HepG2 (cell line): ENCODE measurements at regions not wholly inside any gene's neighbourhood (a gene's known extent, or its start where the extent isn't known, plus 50 kb on each side); places are given as distances from the start of the nearest gene placed in this dataset.

Experiments
- ARNT ChIP-seq: fragments of 450-650 bp; IDR thresholded peaks from 2 replicates; pipeline ENCODE4 v1.6.1; 2017
- EED ChIP-seq: sonication (generic); formaldehyde crosslinking; IDR thresholded peaks from 2 replicates; pipeline ENCODE4 v1.5.0; 2020; ENCODE audit warnings: mild to moderate bottlenecking, missing genetic modification reagents
- EHMT2 ChIP-seq: fragments of 200-600 bp; sonication (generic); IDR thresholded peaks from 2 replicates; pipeline ENCODE4 v1.7.0; 2017; ENCODE audit warnings: antibody characterized with exemption, low read depth, low read length, borderline replicate concordance
- HMGA1 ChIP-seq: sonication (generic); formaldehyde crosslinking; conservative IDR thresholded peaks from 2 replicates; pipeline ENCODE4 v1.4.0; 2020; ENCODE audit warnings: missing genetic modification reagents
- POLR2AphosphoS5 ChIP-seq: IDR thresholded peaks from 2 replicates; pipeline ENCODE4 v1.6.1; 2012; ENCODE audit warnings: low read depth, low read length
- RAD21 ChIP-seq: fragments of 450-650 bp; formaldehyde crosslinking; IDR thresholded peaks from 2 replicates; pipeline ENCODE4 v1.5.0; 2020; ENCODE audit warnings: mild to moderate bottlenecking
- RFXANK ChIP-seq: IDR thresholded peaks from 2 replicates; pipeline ENCODE4 v1.6.1; 2016
- SALL2 ChIP-seq: sonication (generic); formaldehyde crosslinking; IDR thresholded peaks from 2 replicates; pipeline ENCODE4 v1.8.1; 2023; ENCODE audit warnings: mild to moderate bottlenecking, missing genetic modification reagents, inconsistent platforms
- TF ChIP-seq, protein P1 (sequence below), 2 experiments: IDR thresholded peaks; 2 replicates each; pipeline ENCODE4 v1.6.1; 2011 to 2012; ENCODE audit warnings: low read length in 2 of 2, borderline replicate concordance in 1 of 2, low read depth in 1 of 2, mild to moderate bottlenecking in 1 of 2, moderate library complexity in 1 of 2

DNA sequence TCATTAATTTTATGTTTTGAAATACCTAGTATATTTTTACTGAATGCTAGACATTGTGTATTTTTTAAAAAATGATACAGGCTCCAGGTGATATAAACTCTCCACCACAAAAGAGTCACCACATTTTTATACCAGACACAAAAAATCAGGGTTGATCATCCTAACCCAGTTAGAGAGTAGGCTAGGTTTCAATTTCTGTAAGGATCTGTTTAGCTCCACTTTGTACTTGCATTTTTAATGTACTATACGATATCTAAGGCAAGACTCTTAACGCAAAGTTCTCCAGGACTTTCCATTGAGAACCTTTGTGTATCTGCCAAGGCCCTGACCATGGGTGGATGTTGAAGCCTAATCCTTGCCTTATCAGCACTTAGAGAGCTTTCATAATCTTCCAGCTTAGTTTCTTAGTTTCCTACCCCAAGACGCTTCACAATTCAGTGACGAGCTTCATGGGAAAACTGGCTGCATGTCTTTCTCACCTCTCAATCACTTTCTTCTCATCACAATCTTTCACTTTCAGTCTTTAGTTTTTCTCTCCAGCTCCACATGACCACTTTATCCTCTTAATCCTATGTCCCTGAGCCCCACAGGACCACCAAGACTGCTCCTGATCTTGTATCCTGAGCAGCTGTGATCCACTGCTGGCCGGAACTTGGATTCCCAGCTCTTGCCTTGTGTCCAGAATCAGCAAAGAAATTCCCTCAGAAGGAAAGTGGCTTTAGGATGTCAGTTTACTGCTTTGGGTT, 635.8 kb downstream of the RNF144A start:
- TF ChIP-seq EED (CRISPR knock-in tag), result no peak
- no peak for TF ChIP-seq ARNT
- TF ChIP-seq RFXANK, result no peak
- no peak for TF ChIP-seq POLR2AphosphoS5
- no peak for TF ChIP-seq RAD21 (CRISPR knock-in tag)
- no peak for TF ChIP-seq HMGA1 (CRISPR knock-in tag)
- no peak for TF ChIP-seq SALL2 (CRISPR knock-in tag)
- TF ChIP-seq, protein P1, sequence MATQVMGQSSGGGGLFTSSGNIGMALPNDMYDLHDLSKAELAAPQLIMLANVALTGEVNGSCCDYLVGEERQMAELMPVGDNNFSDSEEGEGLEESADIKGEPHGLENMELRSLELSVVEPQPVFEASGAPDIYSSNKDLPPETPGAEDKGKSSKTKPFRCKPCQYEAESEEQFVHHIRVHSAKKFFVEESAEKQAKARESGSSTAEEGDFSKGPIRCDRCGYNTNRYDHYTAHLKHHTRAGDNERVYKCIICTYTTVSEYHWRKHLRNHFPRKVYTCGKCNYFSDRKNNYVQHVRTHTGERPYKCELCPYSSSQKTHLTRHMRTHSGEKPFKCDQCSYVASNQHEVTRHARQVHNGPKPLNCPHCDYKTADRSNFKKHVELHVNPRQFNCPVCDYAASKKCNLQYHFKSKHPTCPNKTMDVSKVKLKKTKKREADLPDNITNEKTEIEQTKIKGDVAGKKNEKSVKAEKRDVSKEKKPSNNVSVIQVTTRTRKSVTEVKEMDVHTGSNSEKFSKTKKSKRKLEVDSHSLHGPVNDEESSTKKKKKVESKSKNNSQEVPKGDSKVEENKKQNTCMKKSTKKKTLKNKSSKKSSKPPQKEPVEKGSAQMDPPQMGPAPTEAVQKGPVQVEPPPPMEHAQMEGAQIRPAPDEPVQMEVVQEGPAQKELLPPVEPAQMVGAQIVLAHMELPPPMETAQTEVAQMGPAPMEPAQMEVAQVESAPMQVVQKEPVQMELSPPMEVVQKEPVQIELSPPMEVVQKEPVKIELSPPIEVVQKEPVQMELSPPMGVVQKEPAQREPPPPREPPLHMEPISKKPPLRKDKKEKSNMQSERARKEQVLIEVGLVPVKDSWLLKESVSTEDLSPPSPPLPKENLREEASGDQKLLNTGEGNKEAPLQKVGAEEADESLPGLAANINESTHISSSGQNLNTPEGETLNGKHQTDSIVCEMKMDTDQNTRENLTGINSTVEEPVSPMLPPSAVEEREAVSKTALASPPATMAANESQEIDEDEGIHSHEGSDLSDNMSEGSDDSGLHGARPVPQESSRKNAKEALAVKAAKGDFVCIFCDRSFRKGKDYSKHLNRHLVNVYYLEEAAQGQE (IDR thresholded peaks at IDR 0.05; ENCODE audit: borderline replicate concordance in 1 of 2, low read depth in 1 of 2, low read length in 2 of 2), result no peak
- no peak for TF ChIP-seq EHMT2
